HG02759 (cell line): ENCODE measurements at regions not wholly inside any gene's neighbourhood (a gene's known extent, or its start where the extent isn't known, plus 50 kb on each side); places are given as distances from the start of the nearest gene placed in this dataset.
"Not testable (repeated sequence)": the region's sequence is repeated elsewhere in the genome, so short reads cannot be mapped to it uniquely, and the experiment has no call there.

Source experiments
- ATAC-seq: cut with Tn5 transposase; IDR thresholded peaks from one replicate; pipeline ENCODE4 v1.9.1; 2021; ENCODE audit warnings: mild to moderate bottlenecking, moderate library complexity; ENCODE audit not compliant: unreplicated experiment

DNA sequence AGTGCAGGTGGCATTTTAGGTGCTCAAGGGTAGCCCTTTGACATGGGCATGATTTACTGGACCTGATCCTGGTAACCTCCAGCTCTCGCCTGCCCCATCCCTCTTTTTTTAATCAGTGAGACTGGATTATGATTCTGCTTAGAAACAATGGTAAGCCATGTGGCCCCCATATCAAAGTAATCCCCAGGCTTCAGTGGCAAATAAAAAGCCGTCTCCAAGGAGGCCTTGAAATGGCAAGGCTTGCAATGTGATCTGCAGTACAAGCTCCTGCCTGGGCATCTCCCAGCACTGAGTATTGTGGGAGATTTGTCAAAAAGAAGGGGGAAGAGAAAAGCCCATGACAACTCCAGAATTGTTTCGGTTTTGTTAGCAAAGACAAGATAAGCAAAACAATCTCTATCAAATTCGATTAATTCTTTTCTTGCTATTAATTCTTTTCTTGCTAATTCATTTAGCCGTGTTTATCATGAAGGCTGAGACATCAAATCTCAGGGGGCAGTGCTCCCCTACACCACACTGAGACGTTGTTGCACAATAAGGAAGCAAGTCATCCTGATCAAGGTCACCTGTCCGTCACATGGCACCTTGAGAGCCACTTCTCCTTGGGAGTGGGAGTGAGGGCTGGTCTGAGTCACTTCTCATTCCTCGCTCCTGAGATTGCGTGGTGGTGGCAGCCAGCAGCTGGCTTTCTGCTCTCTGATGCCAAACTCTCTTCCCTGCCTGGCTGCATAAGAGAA is 312.7 kb upstream of the GATB start:
- no peak for ATAC-seq

DNA sequence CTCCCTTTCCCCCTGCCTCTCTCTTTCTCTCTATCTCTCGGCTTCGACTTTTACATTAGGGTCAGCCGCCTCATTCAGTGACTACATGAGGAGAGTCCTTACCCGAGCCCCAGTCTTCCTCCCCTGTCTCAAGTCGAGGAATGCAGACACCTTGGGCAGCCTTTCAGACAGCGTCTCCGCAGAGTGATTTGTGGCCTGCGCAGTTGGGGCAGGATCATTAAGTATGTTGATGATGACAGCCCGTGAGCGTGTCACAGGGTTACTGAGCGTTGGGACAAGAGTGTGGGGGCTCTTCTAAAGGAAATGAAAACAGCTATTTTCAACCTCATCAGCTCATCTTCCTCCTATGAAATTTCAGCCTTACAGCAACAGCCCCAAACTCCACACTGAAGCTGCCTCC is 312.1 kb upstream of the GATB start:
- no peak for ATAC-seq

DNA sequence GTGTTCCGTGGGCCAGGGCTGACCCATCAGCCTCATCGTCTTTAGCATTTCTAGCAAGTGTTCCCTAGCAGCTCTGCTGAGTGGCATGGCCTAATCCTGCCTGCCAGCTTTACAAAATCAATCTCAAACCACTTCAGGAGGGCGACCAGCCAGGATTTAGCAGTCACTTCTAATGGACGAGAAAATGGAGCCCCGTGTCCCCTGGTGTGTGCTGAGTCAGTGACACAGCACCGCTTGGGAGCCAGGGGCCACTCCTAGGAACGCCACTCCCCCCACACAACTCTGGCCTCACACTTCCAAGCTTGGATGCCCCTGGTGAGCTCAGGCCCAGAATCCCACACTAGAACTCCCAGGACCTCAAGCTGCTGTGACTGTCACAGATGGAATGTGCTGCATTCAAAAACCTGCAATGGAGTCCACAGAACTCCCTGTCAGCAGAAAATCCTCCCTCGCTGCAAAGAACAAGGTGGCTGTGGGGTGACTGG is 311.2 kb upstream of the GATB start:
- no peak for ATAC-seq

DNA sequence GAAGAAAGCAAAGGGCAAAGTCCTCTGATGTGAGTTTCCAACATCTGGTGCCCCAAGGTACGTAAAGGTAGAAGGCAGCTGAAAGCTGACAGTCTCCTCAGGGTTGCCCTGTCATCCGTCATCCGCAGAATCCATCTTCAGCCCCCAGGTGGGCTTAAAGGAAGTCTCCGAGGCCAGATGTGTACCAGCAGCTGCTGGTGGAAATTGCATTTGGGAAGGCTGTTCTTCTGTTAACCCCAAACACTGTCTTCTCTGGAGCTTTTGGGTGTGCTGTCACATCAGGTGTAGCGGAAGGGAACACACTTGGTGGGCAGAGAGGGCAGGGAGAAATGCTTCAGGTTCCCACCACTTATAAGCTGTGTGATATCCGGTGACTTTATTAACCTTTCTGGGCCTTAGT is 310.0 kb upstream of the GATB start:
- ATAC-seq = no peak

DNA sequence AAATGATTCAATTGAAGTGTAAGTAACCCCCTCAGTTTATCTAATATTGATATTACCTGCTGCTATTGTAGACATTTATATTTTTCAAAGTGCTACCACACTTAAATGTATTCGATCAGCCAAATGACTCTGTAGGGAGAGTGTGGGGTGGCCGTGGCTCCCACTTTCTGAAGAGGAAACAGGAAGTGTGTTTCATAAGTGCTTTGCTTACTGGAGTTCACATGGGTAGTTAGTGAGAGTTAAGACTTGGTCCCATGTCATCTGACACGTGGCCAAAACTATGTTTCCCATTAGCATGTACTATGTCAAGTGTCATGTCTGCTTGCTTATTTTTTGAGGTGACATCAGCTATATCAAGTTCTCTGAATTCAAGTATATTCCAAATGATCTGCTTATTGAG is 308.1 kb upstream of the GATB start:
- no peak for ATAC-seq

DNA sequence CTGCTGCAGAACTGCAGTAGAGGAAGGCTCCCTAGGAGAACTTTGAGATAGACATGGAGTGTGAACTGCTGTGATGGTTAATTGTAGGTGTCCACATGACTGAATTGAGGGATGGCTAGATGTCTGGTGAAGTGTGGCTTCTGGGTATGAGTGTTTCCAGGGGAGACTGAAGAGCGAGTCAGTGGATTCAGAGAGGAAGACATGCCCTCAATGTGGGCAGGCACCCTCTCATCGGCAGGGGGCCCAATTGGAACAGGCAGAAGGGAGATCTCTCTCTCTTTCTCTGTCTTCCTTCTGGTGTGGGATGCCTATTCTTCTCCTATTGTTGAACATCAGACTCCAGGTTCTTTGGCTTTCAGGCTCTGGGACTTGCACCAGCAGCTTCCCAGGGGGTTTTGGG is 304.7 kb upstream of the GATB start:
- ATAC-seq = no peak

DNA sequence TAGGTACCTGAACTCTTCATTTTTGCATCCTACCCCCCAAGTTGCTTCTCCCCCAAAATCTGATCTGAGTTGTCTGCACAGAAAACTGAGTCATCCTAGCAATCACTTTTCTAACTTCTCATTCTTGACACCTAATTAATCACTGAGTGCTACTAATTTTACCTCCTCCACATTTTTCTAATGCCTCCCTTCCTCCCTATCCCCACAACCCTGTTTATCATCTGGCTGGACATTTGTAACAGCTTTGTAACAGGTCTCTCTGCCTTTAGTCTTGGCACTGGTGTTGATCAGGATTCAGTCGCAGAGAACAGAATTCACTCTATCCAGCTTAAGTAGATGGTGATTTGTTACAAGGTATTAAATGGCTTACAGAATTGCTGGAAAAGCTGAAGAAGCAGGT is 303.9 kb upstream of the GATB start:
- no peak for ATAC-seq

DNA sequence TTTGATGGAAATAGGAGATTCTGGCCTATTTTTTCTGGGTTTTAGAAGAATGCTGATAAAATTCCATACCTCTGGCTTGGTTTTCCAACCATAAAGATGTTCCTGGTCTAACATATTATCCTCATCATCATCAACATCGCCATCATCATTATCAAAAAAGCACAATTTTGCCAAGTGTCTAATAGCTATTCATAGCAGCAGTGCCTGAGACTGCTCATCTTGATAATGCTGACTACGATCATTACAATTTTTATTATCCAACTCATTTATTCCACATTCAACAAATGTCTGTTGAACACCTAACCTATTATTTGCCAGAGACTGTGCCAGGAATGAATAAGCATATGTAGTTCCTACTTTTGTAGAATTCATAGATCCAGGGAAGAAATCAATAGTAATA is 303.5 kb upstream of the GATB start:
- no peak for ATAC-seq

DNA sequence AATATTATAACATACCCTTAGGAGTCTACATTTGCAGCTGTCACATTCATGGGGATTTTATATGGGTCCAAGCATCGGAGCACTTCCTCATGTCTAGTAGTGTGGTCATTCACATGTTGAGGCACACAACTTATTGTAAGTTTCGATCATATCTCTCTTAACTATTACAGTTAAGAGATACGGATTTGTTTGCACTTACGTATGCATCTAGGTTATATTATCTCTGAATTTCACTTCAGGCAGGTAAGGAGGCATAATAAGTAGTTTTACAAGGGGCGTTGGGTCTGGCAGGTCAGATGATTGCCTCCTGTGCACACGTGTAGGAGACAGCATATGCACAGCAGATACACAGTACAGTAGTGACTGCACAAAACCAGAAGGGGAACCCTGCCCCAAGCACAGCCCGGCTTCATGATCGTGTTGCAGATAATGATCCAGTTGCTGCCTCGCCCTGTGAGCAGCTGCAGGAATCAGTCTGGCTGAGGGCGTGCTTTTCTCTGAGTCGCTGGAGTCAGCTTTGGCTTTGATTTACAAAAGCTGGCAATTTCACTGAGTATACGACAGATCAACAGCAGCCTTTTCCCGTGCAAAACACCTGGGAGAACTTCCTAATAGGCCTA is 302.9 kb upstream of the GATB start:
- ATAC-seq = no peak

DNA sequence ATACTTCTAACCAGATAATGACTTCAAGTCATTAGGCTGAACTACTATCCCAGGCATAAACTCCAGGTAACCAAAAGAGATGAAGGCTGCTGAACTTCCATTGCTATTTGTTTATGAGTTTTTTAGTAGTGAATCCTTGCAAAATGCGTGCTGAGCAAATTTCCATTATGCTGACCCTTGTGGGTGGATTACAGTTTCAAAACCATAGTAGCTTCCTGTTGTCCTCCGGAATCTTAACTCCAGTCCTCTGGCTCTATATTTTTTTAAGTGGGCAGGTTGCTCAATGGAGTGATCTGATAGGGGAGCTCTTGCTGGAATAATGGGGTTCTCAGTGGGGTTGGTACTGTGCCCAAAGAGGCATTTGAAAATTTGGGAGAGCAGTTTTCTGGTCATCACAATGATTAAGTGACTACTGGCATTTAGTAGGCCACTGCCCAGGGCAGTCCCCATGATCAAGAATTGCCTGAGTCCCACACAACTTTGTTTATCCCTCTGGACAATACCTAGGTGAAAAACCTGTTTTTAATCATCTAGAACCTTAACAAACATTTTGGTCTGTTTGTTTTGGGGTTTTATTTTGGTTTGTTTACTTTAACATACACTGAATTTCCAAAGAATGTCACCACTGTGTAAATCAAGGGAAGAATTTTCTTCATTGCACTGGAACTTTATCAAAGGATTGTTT is 302.3 kb upstream of the GATB start:
- ATAC-seq = no peak

DNA sequence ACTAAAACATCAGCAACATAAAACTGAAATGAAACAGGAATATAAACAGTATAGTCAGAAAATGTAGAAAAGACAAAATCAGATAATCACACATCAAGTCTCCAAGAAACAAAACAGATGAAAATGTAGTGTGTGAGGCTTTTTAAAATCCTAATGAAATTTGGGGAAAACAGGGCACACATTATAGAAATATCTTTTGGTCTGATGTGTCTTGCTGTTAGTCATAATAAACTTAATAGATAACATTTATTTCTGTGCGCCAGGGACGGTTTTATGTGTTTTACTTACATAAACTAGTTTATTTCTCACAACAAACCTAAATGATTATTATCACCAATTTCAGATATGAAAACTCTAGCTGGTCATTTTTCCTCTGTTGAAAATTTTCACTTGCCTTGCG is 293.9 kb upstream of the GATB start:
- no peak for ATAC-seq

DNA sequence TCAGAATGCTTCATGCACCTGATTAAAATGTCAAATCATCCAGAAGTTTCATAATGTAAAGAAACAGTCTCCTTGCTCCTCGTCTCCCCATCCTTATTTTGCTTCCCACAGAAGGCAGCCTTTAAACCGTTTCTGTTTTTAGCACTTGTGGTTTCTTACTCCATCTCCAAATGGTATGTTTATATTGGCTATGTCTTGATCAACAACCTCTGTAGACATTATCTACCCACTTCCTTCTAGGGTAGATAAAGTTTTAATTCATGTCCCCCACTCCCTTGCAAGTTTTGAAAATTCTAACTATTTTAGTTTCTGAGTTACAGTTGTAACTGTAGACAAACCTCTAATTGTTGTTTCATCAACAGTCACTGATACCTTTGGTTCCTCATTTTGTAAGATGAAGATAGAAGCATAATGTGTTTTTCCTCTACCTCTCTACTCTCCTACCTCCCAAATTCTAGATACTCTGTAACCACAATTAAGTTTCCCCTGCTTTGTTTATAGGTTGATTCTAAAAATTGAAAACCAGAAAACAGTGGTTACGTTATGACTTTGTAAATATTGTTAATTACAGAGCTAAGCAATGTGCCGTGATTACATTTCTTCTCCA is 291.7 kb upstream of the GATB start:
- peak; percentile 47 for ATAC-seq

DNA sequence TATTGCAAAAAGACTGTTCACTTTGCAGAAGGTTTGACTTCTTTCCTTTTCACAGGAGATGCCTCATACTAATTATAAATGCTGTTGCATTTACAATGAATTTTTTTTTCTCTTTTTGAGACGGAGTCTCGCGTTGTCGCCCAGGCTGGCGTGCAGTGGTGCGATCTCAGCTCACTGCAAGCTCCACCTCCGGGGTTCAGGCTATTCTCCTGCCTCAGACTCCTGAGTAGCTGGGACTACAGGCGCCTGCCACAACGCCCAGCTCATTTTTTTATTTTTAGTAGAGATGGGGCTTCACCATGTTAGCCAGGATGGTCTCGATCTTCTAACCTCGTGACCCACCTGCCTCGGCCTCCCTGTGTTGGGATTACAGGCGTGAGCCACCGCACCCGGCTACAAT is 290.5 kb upstream of the GATB start:
- ATAC-seq = not testable (repeated sequence)

DNA sequence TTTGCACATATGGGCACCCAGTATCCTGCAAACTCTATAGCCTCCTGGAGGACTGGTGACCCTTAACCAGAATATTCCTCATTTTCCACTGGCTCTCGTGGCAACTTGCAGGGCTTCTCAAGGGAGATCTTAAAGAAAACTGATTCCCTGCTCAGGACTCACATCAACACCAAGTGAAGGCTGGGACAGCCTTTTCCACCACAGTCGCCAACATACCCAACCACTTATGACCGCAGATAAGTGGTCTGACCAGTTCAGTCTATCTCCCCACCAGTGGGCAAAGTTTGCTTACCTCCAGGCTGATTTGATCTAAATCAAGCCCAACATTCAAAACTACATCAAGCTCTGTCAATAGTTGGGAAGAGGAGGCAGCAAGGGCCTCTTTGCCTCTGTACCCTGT is 289.3 kb upstream of the GATB start:
- ATAC-seq = no peak

DNA sequence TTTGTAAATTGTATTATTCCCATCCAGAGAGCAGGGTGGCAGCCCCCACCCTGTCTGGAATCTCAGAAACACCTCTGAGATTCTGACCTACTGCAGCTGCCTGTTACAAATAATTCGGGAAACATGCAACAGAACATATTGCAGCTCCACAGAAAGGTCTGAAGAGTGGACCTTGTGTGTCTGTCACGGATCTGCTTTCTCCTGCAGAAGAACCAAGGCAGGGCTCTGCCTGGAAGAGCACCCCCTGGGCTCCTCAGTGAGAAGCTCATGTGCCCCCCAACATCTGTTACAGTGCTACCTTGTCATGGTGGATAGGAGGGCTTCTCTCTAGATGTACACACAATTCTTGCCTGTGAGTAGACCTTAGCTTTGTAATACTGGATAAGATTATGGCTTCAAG is 286.6 kb upstream of the GATB start:
- ATAC-seq = no peak

DNA sequence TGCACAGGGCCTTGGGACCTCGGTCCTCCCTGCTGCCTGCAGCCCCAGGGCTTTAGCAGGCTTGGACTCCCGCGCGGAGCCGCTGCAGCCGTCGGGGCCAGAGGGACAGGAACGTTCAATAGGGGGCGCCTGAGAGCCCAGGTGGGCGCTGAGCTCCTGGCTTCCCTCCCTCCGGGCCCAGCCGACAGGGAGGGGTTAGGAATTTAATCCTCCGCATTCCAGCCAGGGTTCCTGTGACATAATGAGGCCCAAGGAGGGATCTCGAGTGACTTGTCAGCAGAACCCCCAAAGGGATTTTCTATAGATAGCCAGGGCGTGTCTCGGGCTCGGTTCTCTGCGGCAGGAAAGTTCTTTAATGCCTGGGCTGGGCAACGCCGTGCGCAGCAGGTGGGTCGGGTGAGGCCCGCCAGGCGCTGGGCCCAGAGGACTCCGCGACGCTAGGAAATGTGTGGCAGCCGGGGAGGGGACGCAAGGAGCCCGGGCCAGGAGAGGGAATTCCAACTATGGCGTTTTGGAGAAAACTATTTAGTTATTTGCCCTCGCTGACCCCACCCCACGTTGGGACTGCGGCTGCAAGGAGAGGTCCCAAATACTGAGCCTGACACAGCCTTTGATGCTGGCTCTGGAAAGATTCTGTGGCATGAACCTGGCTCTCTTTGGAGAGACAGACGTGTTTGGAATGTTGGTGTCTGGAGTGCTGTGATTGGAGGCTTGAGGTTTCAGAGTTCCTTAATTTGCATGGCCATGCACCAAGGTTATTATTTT is 285.2 kb upstream of the GATB start:
- ATAC-seq = peak; percentile 68

DNA sequence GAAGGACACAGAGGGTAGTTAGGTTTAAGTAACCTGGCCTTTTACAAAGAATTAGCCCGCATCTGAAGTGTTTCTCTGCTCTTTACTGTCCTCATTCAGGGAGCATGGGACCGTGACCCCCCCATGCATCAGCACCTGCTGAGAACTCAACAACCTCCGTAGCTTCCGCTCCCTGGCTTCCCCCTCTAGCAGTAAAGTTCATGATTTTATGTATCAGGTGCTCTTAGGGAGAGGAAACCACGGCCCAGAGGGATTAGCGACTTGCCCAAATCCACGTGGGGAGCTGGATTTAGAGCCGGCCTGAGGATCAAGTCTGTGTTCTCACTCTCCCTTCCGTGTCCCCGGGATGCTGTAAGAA is 284.6 kb upstream of the GATB start:
- ATAC-seq = peak; percentile 68

DNA sequence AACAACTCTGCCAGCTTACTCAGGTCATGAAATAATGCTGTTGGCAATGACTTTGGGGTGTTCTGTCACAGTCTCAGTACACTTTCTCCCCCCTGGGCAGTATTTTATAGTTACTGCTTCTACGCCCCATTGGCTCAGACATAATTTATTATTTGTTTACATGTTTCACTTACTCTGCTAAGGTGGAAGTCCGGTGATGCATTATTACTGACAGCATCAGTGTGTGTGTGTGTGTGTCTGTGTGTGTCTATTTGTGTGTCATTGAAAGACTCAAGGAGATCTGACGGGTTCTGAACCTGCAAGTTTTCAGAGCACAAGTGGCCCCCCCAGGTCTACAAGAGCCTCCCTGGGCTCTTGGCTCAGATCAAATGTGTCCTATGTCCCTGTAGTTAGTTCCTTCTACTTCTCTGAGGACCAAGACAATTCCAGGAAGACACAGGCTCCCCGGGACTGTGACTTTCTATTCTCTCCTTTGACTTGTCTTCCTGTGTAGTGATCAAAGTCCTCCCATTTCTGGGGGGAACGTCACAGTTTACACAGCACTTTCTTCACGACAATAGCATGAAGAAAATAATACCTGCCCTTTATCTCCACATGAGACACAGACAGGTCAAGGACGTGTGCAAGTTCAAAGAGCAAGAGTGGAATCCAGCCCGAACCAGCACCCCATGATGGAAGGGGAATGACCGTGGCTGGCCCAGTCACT is 283.7 kb upstream of the GATB start:
- no peak for ATAC-seq

DNA sequence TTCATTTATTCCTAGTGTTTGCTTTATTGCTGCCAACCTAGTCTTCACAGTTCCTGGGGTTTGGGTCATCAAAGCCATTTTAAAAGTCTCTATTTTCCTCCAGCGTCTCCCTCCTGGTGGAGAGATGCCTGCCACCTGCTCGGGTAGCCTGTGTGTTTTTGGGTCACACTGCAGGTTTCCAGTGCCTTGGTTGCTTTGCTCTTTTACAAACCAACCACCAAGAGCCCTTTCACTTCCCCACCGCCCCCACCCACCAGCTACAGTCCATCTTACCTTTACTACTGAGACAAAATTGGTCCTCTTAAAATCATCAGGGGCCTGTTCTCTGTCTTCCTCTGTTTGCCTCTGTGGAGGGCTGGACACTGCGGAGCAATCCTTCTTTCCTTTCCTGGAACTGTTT is 280.5 kb upstream of the GATB start:
- ATAC-seq = no peak

DNA sequence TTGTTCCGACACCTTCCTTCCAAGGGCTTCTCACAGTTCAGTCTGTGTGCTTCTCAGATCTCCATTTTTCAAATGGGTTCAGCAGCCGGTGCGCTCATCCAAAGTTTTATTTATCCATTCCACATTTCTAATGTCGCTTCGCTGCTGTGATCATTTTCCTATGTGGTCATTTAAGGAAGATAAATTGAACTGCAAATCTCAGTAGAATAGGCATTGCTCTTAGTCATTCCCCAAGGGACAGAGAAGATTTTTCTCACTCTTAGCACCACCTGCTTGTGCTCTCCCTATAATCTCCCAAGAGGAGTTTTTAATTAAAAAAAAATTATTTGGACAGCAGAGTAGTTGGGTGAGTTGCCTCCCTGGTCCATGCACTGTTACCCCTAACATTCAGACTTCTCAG is 278.9 kb upstream of the GATB start:
- no peak for ATAC-seq
